ENCODE measurements at regions not wholly inside any gene's neighbourhood (a gene's known extent, or its start where the extent isn't known, plus 50 kb on each side); places are given as distances from the start of the nearest gene placed in this dataset.

- no peak for DNase-seq (ENCODE audit: extremely low read depth in 1 of 2, low read depth in 1 of 2)
Observed at GRCh38 chr15:69574506-69574905, 121.9 kb downstream of the RPLP1 start.

- no peak for DNase-seq (ENCODE audit: extremely low read depth in 1 of 2, low read depth in 1 of 2)
Observed at GRCh38 chr15:69575387-69575786, 122.8 kb downstream of the RPLP1 start.

- peak; percentile 24 to 42 for DNase-seq (ENCODE audit: extremely low read depth in 1 of 2, low read depth in 1 of 2)
Observed at GRCh38 chr15:69576035-69576526, 123.5 kb downstream of the RPLP1 start.

GRCh38 chr15:69576948-69577351 is 124.3 kb downstream of the RPLP1 start:
- no peak for DNase-seq (ENCODE audit: extremely low read depth in 1 of 2, low read depth in 1 of 2)

GRCh38 chr15:69577397-69577796 is 124.8 kb downstream of the RPLP1 start:
- no peak for DNase-seq (ENCODE audit: extremely low read depth in 1 of 2, low read depth in 1 of 2)

GRCh38 chr15:69578252-69578651 is 125.6 kb downstream of the RPLP1 start:
- no peak for DNase-seq (ENCODE audit: extremely low read depth in 1 of 2, low read depth in 1 of 2)

GRCh38 chr15:69578787-69579583 is 126.4 kb downstream of the RPLP1 start:
- no peak for DNase-seq (ENCODE audit: extremely low read depth in 1 of 2, low read depth in 1 of 2)

- DNase-seq (ENCODE audit: extremely low read depth in 1 of 2, low read depth in 1 of 2) = no peak
Observed at GRCh38 chr15:69579950-69580618, 127.5 kb downstream of the RPLP1 start.

GRCh38 chr15:69583626-69584025 is 131.0 kb downstream of the RPLP1 start:
- DNase-seq (ENCODE audit: extremely low read depth in 1 of 2, low read depth in 1 of 2) = no peak

GRCh38 chr15:69585937-69586336 is 133.3 kb downstream of the RPLP1 start:
- DNase-seq (ENCODE audit: extremely low read depth in 1 of 2, low read depth in 1 of 2) = no peak

GRCh38 chr15:69586721-69587120 is 134.1 kb downstream of the RPLP1 start:
- no peak for DNase-seq (ENCODE audit: extremely low read depth in 1 of 2, low read depth in 1 of 2)

GRCh38 chr15:69587723-69588426 is 135.3 kb downstream of the RPLP1 start:
- DNase-seq (ENCODE audit: extremely low read depth in 1 of 2, low read depth in 1 of 2) = no peak

- DNase-seq (ENCODE audit: extremely low read depth in 1 of 2, low read depth in 1 of 2) = no peak
Observed at GRCh38 chr15:69590201-69590710, 137.6 kb downstream of the RPLP1 start.

GRCh38 chr15:69590932-69591524 is 138.4 kb downstream of the RPLP1 start:
- no peak for DNase-seq (ENCODE audit: extremely low read depth in 1 of 2, low read depth in 1 of 2)

- no peak for DNase-seq (ENCODE audit: extremely low read depth in 1 of 2, low read depth in 1 of 2)
Observed at GRCh38 chr15:69591905-69592508, 139.4 kb downstream of the RPLP1 start.

- DNase-seq (ENCODE audit: extremely low read depth in 1 of 2, low read depth in 1 of 2) = no peak
Observed at GRCh38 chr15:69592954-69593353, 140.3 kb downstream of the RPLP1 start.

GRCh38 chr15:69593488-69593887 is 140.9 kb downstream of the RPLP1 start:
- DNase-seq (ENCODE audit: extremely low read depth in 1 of 2, low read depth in 1 of 2) = no peak

- DNase-seq (ENCODE audit: extremely low read depth in 1 of 2, low read depth in 1 of 2) = no peak
Observed at GRCh38 chr15:69593981-69594966, 141.7 kb downstream of the RPLP1 start.

GRCh38 chr15:69595009-69595791 is 142.6 kb downstream of the RPLP1 start:
- no peak for DNase-seq (ENCODE audit: extremely low read depth in 1 of 2, low read depth in 1 of 2)

Measured in stimulated activated CD8-positive, alpha-beta memory T cell treated with anti-CD3 and anti-CD28 coated beads, Interleukin-7, amount 100 ng/mL, for 48 hours (primary cell).